ENCODE measurements at regions not wholly inside any gene's neighbourhood (a gene's known extent, or its start where the extent isn't known, plus 50 kb on each side); places are given as distances from the start of the nearest gene placed in this dataset.

DNA sequence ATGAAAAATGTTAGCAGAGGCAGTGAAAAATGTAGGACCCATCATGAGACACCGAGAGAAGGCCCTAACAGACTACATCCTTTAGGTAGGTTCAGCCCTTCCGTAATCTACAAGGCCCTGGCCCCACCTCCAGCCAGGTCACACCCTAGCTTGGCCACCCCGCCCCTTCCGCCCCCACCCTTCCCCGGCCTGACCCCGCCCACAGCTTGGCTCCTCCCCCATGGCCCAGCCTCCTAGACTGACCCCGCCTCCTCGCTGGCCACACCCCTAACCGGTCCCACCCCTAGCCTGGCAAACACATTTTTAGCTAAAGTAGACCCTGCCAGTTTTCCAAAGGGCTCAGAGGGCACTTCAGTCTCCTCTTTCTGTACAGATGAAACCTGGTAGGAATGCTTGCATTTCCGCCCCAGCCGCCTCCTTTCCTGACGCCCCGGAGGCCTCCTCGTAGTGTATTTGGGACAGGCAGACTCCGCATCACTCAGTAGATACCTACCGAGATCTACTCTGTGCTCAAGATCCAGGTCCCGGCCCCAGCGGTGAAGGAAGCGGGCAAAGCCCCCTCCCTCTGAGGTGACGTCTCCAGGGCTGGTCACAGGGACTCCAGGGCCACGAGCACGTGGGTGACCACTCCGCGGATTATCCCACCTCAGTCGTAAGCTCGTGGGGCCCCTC is 443.5 kb downstream of the PREX1 start:
- TF ChIP-seq, protein P1, sequence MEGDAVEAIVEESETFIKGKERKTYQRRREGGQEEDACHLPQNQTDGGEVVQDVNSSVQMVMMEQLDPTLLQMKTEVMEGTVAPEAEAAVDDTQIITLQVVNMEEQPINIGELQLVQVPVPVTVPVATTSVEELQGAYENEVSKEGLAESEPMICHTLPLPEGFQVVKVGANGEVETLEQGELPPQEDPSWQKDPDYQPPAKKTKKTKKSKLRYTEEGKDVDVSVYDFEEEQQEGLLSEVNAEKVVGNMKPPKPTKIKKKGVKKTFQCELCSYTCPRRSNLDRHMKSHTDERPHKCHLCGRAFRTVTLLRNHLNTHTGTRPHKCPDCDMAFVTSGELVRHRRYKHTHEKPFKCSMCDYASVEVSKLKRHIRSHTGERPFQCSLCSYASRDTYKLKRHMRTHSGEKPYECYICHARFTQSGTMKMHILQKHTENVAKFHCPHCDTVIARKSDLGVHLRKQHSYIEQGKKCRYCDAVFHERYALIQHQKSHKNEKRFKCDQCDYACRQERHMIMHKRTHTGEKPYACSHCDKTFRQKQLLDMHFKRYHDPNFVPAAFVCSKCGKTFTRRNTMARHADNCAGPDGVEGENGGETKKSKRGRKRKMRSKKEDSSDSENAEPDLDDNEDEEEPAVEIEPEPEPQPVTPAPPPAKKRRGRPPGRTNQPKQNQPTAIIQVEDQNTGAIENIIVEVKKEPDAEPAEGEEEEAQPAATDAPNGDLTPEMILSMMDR (IDR thresholded peaks at IDR 0.05) = no peak
- TF ChIP-seq EZH2 (IDR thresholded peaks at IDR 0.05) = no peak
- no peak for TF ChIP-seq EZH2phosphoT487 (IDR thresholded peaks at IDR 0.05)
